Neural cell (in vitro differentiated cells): ENCODE measurements at regions not wholly inside any gene's neighbourhood (a gene's known extent, or its start where the extent isn't known, plus 50 kb on each side); places are given as distances from the start of the nearest gene placed in this dataset.

Experiments
- H2AFZ ChIP-seq: fragments of 200-600, 300-800 bp; sonication (generic), shearing (Covaris generic); 2 replicates; pipeline ENCODE4 v1.6.0; 2014; ENCODE audit warnings: low read depth, mild to moderate bottlenecking, antibody characterized with exemption, low read length, moderate library complexity
- H3F3A ChIP-seq: fragments of 200-600 bp; shearing (Covaris generic); 2 replicates; pipeline ENCODE4 v1.6.1; 2016; ENCODE audit warnings: mild to moderate bottlenecking, moderate library complexity, mixed read lengths, antibody characterized with exemption, low read length; ENCODE audit not compliant: insufficient read depth, poor library complexity, severe bottlenecking
- H3K27ac ChIP-seq: fragments of 200-600, 300-800 bp; sonication (generic), shearing (Covaris generic); 2 replicates; pipeline ENCODE4 v1.5.1; 2014; ENCODE audit warnings: mild to moderate bottlenecking, low read length, moderate library complexity
- H3K27me3 ChIP-seq: fragments of 300-800, 200-600 bp; sonication (generic), shearing (Covaris generic); 2 replicates; pipeline ENCODE4 v1.6.0; 2014; ENCODE audit warnings: mild to moderate bottlenecking, low read depth, low read length, moderate library complexity; ENCODE audit not compliant: insufficient read depth
- H3K36me3 ChIP-seq: fragments of 300-800, 200-600 bp; sonication (generic), shearing (Covaris generic); 2 replicates; pipeline ENCODE4 v1.5.1; 2014; ENCODE audit warnings: mild to moderate bottlenecking, antibody characterized with exemption, low read length, moderate library complexity; ENCODE audit not compliant: insufficient read depth
- H3K4me2 ChIP-seq: fragments of 300-800, 200-600 bp; sonication (generic), shearing (Covaris generic); 2 replicates; pipeline ENCODE4 v1.6.0; 2014; ENCODE audit warnings: mild to moderate bottlenecking, low read length
- H3K4me3 ChIP-seq: fragments of 300-800, 200-600 bp; sonication (generic), shearing (Covaris generic); 2 replicates; pipeline ENCODE4 v1.5.1; 2014; ENCODE audit warnings: mild to moderate bottlenecking, low read length, moderate library complexity
- H3K79me2 ChIP-seq: fragments of 200-600 bp; shearing (Covaris generic); replicated peaks from 2 replicates; pipeline ENCODE4 v1.6.0; 2014; ENCODE audit warnings: mild to moderate bottlenecking, low read length, moderate library complexity; ENCODE audit not compliant: insufficient read depth
- H3K9ac ChIP-seq: fragments of 300-800, 200-600 bp; sonication (generic), shearing (Covaris generic); 2 replicates; pipeline ENCODE4 v1.6.1; 2016; ENCODE audit warnings: mild to moderate bottlenecking, low read length, mixed read lengths
- H3K9me2 ChIP-seq: fragments of 200-600 bp; shearing (Covaris generic); 2 replicates; pipeline ENCODE4 v1.6.1; 2016; ENCODE audit warnings: mild to moderate bottlenecking, low read length, mixed read lengths; ENCODE audit not compliant: insufficient read depth
- H3K9me3 ChIP-seq: fragments of 200-600, 300-800 bp; sonication (generic), shearing (Covaris generic); 2 replicates; pipeline ENCODE4 v1.6.1; 2016; ENCODE audit warnings: mild to moderate bottlenecking, mixed run types, low read length, moderate library complexity, mixed read lengths
- H4K20me1 ChIP-seq: fragments of 200-600 bp; shearing (Covaris generic); 2 replicates; pipeline ENCODE4 v1.6.1; 2016; ENCODE audit warnings: mild to moderate bottlenecking, mixed run types; ENCODE audit not compliant: insufficient read depth
- CTCF ChIP-seq: fragments of 450-650 bp; IDR thresholded peaks from 2 replicates; pipeline ENCODE4 v1.5.1; 2014; ENCODE audit warnings: antibody characterized with exemption, mild to moderate bottlenecking, moderate library complexity; ENCODE audit not compliant: poor library complexity, severe bottlenecking
- EP300 ChIP-seq: fragments of 450-650 bp; conservative IDR thresholded peaks from 2 replicates; pipeline ENCODE4 v1.6.1; 2014; ENCODE audit warnings: antibody characterized with exemption, mild to moderate bottlenecking, moderate library complexity; ENCODE audit not compliant: poor library complexity, severe bottlenecking
- EZH2 ChIP-seq: fragments of 200-600, 300-800 bp; shearing (Covaris generic), sonication (generic); IDR thresholded peaks from 2 replicates; pipeline ENCODE4 v1.6.1; 2014; ENCODE audit warnings: antibody characterized with exemption, low read length, borderline replicate concordance, mild to moderate bottlenecking; ENCODE audit not compliant: insufficient read depth, poor library complexity, severe bottlenecking
- MXI1 ChIP-seq: fragments of 450-650 bp; conservative IDR thresholded peaks from 2 replicates; pipeline ENCODE4 v1.6.1; 2014; ENCODE audit warnings: antibody characterized with exemption, mild to moderate bottlenecking; ENCODE audit not compliant: poor library complexity, severe bottlenecking
- POLR2AphosphoS5 ChIP-seq: IDR thresholded peaks from 2 replicates; pipeline ENCODE4 v1.6.1; 2012
- RAD21 ChIP-seq: fragments of 450-650 bp; conservative IDR thresholded peaks from 2 replicates; pipeline ENCODE4 v1.6.1; 2014; ENCODE audit warnings: antibody characterized with exemption, mild to moderate bottlenecking, moderate library complexity
- REST ChIP-seq: IDR thresholded peaks from 2 replicates; pipeline ENCODE4 v1.6.1; 2012; ENCODE audit warnings: borderline replicate concordance
- SMC3 ChIP-seq: fragments of 450-650 bp; conservative IDR thresholded peaks from 2 replicates; pipeline ENCODE4 v1.6.1; 2014; ENCODE audit warnings: antibody characterized with exemption, mild to moderate bottlenecking, moderate library complexity; ENCODE audit not compliant: poor library complexity
- TAF1 ChIP-seq: IDR thresholded peaks from 2 replicates; pipeline ENCODE4 v1.6.1; 2012; ENCODE audit warnings: low read depth

- no peak overlapping the region for H3K9ac ChIP-seq
- H3K79me2 ChIP-seq: no peaks in the 10 kb centered on the region
- H2AFZ ChIP-seq: no peak overlapping the region
- no peaks in the 10 kb centered on the region for H3F3A ChIP-seq
- no peak overlapping the region for H3K27ac ChIP-seq
- H3K4me3 ChIP-seq: no peak overlapping the region
- H3K9me3 ChIP-seq: no peaks in the 10 kb centered on the region
- no peaks in the 10 kb centered on the region for H4K20me1 ChIP-seq
- H3K9me2 ChIP-seq: no peaks in the 10 kb centered on the region
- H3K36me3 ChIP-seq: no peaks in the 10 kb centered on the region
- no peak overlapping the region for H3K4me2 ChIP-seq
- no peaks in the 10 kb centered on the region for H3K27me3 ChIP-seq
- TF ChIP-seq CTCF: no peak
- TF ChIP-seq MXI1: no peak
Measured at GRCh38 chr9:107136296-107136695, 146.8 kb upstream of the RAD23B start.

DNA sequence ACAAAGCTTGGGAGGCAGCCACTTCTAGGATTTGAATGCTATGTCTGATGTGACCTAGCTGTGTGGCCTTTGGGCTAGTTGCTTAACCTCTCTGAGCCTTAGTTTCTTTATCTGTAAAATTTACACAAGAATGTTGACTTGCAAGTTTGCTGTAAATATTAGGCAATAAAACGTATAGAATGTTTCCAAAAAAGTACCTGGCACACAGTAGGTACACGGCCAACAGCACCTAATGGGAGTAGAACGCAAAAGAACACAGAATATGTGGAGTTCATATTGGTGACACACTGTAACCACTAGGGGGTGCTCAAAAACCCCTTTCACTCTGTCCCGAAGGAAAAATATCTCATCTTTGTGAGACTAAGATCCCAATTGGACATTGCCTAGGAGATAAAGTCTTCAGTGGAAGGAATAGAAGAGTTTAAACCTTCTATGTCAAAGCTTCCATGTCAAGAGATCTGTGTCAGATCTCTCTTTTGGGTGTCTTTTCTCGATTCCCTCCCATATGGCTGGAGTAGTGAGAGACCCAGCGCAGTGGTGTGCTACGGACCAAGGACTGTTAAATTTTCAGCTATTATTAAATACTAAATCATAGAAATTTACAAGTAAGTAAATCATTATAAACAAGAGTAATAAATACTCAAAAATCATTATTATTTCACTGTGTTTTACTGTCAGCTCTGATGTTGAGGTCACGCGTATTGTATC is 145.4 kb upstream of the RAD23B start:
- Histone ChIP-seq H3K27ac (no peak overlapping the region), H3K36me3 (no peaks in the 10 kb centered on the region), H3K9me3 (no peaks in the 10 kb centered on the region), H3K9me2 (no peaks in the 10 kb centered on the region), H3F3A (no peaks in the 10 kb centered on the region), H4K20me1 (no peaks in the 10 kb centered on the region), H3K79me2 (no peaks in the 10 kb centered on the region), H3K9ac (no peak overlapping the region), H2AFZ (no peak overlapping the region), H3K4me2 (no peak overlapping the region), H3K4me3 (no peak overlapping the region), H3K27me3 (no peaks in the 10 kb centered on the region)
- TF ChIP-seq EP300 (no peak), MXI1 (no peak), CTCF (no peak), POLR2AphosphoS5 (no peak), EZH2 (no peak), TAF1 (no peak), REST (no peak), RAD21 (no peak), SMC3 (no peak)
